GM12872 (cell line): ENCODE measurements at regions not wholly inside any gene's neighbourhood (a gene's known extent, or its start where the extent isn't known, plus 50 kb on each side); places are given as distances from the start of the nearest gene placed in this dataset.

Experiments used
- CTCF ChIP-seq: IDR thresholded peaks from 3 replicates; pipeline ENCODE4 v1.5.1; 2011; ENCODE audit warnings: low read depth, mild to moderate bottlenecking, low read length, moderate library complexity; ENCODE audit not compliant: insufficient read depth

- no peak for TF ChIP-seq CTCF
These were observed 53.1 kb upstream of the B3GAT1 start for GRCh38 chr11:134464981-134465730.

GRCh38 chr11:134464196-134464595 lies 52.2 kb upstream of the B3GAT1 start:
- TF ChIP-seq CTCF: no peak

- no peak for TF ChIP-seq CTCF
These were observed 51.7 kb upstream of the B3GAT1 start for GRCh38 chr11:134463716-134464115.
